ENCODE measurements at regions not wholly inside any gene's neighbourhood (a gene's known extent, or its start where the extent isn't known, plus 50 kb on each side); places are given as distances from the start of the nearest gene placed in this dataset.

- TF ChIP-seq CTCF (IDR thresholded peaks at IDR 0.05) = no peak
- no peak for TF ChIP-seq POLR2AphosphoS5 (IDR thresholded peaks at IDR 0.05; ENCODE audit: low read depth, low read length)
These were observed 579.0 kb downstream of the LRFN5 start for GRCh38 chr14:42185718-42186117.

Data from Panc1 (cell line).